HL-60 (cell line): ENCODE measurements at regions not wholly inside any gene's neighbourhood (a gene's known extent, or its start where the extent isn't known, plus 50 kb on each side); places are given as distances from the start of the nearest gene placed in this dataset.
A peak's percentile ranks its signal among the peaks of the same experiment; 100 is the strongest.

Experiments used
- DNase-seq, 2 experiments: peaks; one replicate each; pipeline ENCODE4 v3.0.0-alpha.2; 2010 to 2020; ENCODE audit warnings: low read depth in 1 of 2, low spot score in 1 of 2
- H3K27ac ChIP-seq: fragments of 250-450 bp; sonication (Bioruptor Pico); replicated peaks from 2 replicates; pipeline ENCODE4 v1.5.1; 2020; ENCODE audit warnings: mild to moderate bottlenecking, moderate library complexity
- H3K27me3 ChIP-seq: fragments of 250-450 bp; sonication (Bioruptor Pico); 2 replicates; pipeline ENCODE4 v1.5.1; 2021; ENCODE audit warnings: mild to moderate bottlenecking, moderate library complexity; ENCODE audit not compliant: insufficient read depth, poor library complexity, severe bottlenecking
- H3K4me3 ChIP-seq: replicated peaks from 2 replicates; pipeline ENCODE4 v1.5.1; 2011; ENCODE audit warnings: mild to moderate bottlenecking, control low read depth, low read length; ENCODE audit not compliant: insufficient read depth
- GABPA ChIP-seq: IDR thresholded peaks from 2 replicates; pipeline ENCODE4 v1.6.1; 2012; ENCODE audit warnings: low read depth
- POLR2AphosphoS5 ChIP-seq: IDR thresholded peaks from 2 replicates; pipeline ENCODE4 v1.6.1; 2012; ENCODE audit warnings: low read depth
- SPI1 ChIP-seq: IDR thresholded peaks from 2 replicates; pipeline ENCODE4 v1.6.1; 2012; ENCODE audit warnings: low read depth, mild to moderate bottlenecking, borderline replicate concordance
- TF ChIP-seq, protein P1 (sequence below): IDR thresholded peaks from 2 replicates; pipeline ENCODE4 v1.6.1; 2012; ENCODE audit warnings: low read depth; ENCODE audit not compliant: insufficient replicate concordance
- TF ChIP-seq, protein P2 (sequence below): IDR thresholded peaks from one replicate; pipeline ENCODE4 v1.5.1; 2011; ENCODE audit warnings: low read length, control low read depth, inconsistent platforms; ENCODE audit not compliant: insufficient read depth

DNA sequence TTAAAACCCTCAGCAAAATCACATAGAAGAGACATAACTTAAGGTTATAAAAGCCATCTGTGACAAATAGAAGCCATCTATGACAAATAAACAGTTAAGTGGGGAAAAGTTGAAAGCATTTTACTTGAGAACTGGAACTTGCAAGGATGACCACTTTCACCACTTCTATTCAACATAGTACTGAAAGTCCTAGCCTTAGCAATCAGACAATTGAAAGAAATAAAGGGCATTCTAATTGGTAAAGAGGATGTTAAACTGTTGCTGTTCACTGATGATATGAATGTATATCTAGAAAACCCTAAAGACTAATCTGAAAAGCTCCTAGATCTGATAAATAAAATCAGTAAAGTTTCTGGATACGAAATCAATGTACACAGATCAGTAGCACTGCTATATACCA lies 186.9 kb upstream of the SATB1 start:
- Histone ChIP-seq H3K27me3 (no peaks in the 10 kb centered on the region), H3K27ac (no peak overlapping the region), H3K4me3 (no peak overlapping the region)
- TF ChIP-seq GABPA, result no peak
- no peak for TF ChIP-seq SPI1
- no peak for TF ChIP-seq POLR2AphosphoS5
- TF ChIP-seq, protein P1, sequence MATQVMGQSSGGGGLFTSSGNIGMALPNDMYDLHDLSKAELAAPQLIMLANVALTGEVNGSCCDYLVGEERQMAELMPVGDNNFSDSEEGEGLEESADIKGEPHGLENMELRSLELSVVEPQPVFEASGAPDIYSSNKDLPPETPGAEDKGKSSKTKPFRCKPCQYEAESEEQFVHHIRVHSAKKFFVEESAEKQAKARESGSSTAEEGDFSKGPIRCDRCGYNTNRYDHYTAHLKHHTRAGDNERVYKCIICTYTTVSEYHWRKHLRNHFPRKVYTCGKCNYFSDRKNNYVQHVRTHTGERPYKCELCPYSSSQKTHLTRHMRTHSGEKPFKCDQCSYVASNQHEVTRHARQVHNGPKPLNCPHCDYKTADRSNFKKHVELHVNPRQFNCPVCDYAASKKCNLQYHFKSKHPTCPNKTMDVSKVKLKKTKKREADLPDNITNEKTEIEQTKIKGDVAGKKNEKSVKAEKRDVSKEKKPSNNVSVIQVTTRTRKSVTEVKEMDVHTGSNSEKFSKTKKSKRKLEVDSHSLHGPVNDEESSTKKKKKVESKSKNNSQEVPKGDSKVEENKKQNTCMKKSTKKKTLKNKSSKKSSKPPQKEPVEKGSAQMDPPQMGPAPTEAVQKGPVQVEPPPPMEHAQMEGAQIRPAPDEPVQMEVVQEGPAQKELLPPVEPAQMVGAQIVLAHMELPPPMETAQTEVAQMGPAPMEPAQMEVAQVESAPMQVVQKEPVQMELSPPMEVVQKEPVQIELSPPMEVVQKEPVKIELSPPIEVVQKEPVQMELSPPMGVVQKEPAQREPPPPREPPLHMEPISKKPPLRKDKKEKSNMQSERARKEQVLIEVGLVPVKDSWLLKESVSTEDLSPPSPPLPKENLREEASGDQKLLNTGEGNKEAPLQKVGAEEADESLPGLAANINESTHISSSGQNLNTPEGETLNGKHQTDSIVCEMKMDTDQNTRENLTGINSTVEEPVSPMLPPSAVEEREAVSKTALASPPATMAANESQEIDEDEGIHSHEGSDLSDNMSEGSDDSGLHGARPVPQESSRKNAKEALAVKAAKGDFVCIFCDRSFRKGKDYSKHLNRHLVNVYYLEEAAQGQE, result no peak
- TF ChIP-seq, protein P2, sequence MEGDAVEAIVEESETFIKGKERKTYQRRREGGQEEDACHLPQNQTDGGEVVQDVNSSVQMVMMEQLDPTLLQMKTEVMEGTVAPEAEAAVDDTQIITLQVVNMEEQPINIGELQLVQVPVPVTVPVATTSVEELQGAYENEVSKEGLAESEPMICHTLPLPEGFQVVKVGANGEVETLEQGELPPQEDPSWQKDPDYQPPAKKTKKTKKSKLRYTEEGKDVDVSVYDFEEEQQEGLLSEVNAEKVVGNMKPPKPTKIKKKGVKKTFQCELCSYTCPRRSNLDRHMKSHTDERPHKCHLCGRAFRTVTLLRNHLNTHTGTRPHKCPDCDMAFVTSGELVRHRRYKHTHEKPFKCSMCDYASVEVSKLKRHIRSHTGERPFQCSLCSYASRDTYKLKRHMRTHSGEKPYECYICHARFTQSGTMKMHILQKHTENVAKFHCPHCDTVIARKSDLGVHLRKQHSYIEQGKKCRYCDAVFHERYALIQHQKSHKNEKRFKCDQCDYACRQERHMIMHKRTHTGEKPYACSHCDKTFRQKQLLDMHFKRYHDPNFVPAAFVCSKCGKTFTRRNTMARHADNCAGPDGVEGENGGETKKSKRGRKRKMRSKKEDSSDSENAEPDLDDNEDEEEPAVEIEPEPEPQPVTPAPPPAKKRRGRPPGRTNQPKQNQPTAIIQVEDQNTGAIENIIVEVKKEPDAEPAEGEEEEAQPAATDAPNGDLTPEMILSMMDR, result no peak
- no peak for DNase-seq

DNA sequence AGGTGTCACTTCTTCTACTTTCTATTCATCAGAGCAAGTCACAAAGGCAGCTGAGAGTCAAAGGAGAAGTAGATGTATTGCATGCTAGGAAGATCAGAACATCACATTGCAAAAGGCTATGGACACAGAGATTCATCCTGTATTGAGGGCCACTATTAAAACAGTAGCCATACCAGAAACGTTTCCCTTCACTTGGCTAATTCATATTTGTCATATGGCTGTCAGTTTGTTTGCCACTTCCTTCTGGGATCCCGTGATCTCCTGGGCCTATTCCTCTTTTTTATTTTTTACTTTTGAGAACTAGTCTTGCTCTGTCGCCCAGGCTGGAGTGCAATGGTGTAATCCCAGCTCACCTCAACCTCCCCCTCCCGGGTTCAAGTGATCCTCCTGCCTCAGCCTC lies 184.0 kb upstream of the SATB1 start:
- Histone ChIP-seq H3K27ac (no peak overlapping the region), H3K27me3 (no peaks in the 10 kb centered on the region), H3K4me3 (no peak overlapping the region)
- TF ChIP-seq GABPA (no peak), SPI1 (peak; percentile 64; the same call in 1 of the 2 replicates)
- DNase-seq, result peak in 1 of 2 experiments; percentile 5

DNA sequence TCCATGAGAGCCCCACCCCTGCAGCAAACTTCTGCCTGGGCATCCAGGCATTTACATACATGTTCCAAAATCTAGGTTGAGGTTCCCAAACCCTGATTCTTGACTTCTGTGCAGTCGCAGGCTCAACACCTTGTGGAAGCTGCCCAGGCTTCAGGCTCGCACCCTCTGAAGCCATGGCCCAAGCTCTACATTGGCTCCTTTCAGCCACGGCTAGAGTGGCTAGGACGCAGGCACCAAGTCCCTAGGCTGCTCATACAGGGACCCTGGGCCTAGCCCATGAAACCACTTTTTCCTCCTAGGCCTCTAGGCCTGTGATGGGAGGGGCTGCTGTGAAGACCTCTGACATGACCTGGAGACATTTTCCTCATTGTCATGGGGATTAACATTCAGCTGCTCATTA lies 172.8 kb upstream of the SATB1 start:
- H3K27me3 ChIP-seq, result no peaks in the 10 kb centered on the region
- H3K4me3 ChIP-seq, result no peak overlapping the region
- no peak overlapping the region for H3K27ac ChIP-seq
- TF ChIP-seq, protein P2, result no peak
- TF ChIP-seq GABPA, result no peak
- TF ChIP-seq, protein P1, result no peak
- TF ChIP-seq SPI1, result no peak
- TF ChIP-seq POLR2AphosphoS5, result no peak
- no peak for DNase-seq

DNA sequence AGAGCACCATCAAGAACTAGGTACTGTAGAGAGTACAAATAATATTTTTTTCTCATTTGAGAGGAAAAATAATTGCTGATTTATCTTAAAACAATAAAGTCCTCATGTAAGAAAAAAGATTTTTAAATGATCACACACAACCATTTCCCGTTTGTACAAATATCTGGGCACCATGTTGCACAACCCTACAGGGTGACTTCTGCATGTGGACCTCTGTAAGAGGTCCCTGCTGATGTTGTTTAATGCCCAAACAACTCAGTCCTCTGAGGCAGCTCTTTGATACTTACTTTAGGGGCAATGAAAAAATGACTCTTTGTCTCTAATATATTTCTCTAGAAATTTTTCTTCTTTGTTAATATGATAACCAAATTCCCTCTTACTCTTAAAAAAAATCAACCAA lies 168.1 kb upstream of the SATB1 start:
- H3K4me3 ChIP-seq, result no peak overlapping the region
- peak; percentile 3 to 55 for DNase-seq
- no peak overlapping the region for H3K27ac ChIP-seq
- no peak for TF ChIP-seq SPI1
- no peak for TF ChIP-seq POLR2AphosphoS5
- TF ChIP-seq, protein P2, result no peak
- no peak for TF ChIP-seq GABPA
- TF ChIP-seq, protein P1, result no peak
- no peaks in the 10 kb centered on the region for H3K27me3 ChIP-seq
